ENCODE measurements at regions not wholly inside any gene's neighbourhood (a gene's known extent, or its start where the extent isn't known, plus 50 kb on each side); places are given as distances from the start of the nearest gene placed in this dataset.

GRCh38 chr12:19659501-19659900, 220.2 kb downstream of the AEBP2 start:
- TF ChIP-seq, protein P1, sequence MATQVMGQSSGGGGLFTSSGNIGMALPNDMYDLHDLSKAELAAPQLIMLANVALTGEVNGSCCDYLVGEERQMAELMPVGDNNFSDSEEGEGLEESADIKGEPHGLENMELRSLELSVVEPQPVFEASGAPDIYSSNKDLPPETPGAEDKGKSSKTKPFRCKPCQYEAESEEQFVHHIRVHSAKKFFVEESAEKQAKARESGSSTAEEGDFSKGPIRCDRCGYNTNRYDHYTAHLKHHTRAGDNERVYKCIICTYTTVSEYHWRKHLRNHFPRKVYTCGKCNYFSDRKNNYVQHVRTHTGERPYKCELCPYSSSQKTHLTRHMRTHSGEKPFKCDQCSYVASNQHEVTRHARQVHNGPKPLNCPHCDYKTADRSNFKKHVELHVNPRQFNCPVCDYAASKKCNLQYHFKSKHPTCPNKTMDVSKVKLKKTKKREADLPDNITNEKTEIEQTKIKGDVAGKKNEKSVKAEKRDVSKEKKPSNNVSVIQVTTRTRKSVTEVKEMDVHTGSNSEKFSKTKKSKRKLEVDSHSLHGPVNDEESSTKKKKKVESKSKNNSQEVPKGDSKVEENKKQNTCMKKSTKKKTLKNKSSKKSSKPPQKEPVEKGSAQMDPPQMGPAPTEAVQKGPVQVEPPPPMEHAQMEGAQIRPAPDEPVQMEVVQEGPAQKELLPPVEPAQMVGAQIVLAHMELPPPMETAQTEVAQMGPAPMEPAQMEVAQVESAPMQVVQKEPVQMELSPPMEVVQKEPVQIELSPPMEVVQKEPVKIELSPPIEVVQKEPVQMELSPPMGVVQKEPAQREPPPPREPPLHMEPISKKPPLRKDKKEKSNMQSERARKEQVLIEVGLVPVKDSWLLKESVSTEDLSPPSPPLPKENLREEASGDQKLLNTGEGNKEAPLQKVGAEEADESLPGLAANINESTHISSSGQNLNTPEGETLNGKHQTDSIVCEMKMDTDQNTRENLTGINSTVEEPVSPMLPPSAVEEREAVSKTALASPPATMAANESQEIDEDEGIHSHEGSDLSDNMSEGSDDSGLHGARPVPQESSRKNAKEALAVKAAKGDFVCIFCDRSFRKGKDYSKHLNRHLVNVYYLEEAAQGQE (IDR thresholded peaks at IDR 0.05): no peak
- TF ChIP-seq CTCF (IDR thresholded peaks at IDR 0.05; ENCODE audit: low read depth, low read length, missing input control): no peak
